H1 (cell line): ENCODE measurements at regions not wholly inside any gene's neighbourhood (a gene's known extent, or its start where the extent isn't known, plus 50 kb on each side); places are given as distances from the start of the nearest gene placed in this dataset.

Experiments
- CTCF ChIA-PET: fragments of 300-600 bp; sonication (Branson Sonifier 250); formaldehyde crosslinking; loops from one replicate; lab custom pipeline; 2021; ENCODE audit not compliant: partially characterized antibody; lab: Charles Lee
- POLR2A ChIA-PET: fragments of 300-600 bp; sonication (Branson Sonifier 250); formaldehyde crosslinking; loops from one replicate; lab custom pipeline; 2021; ENCODE audit warnings: inconsistent platforms; ENCODE audit not compliant: partially characterized antibody; lab: Charles Lee
- DNase-seq, 2 experiments: peaks; one replicate each; pipeline versions ENCODE4 v3.0.0 to v3.0.0-alpha.2; 2010 to 2022; ENCODE audit warnings: low spot score in 2 of 2, low read depth in 1 of 2, mixed read lengths in 1 of 2
- FAIRE-seq: peaks from 2 replicates; lab custom pipeline; 2011; peaks lifted over from hg19 to GRCh38; lab: Jason Lieb, UNC
- H2AFZ ChIP-seq: 2 replicates; pipeline ENCODE4 v1.8.1; 2012; ENCODE audit warnings: low read length, inconsistent platforms
- H2AK5ac ChIP-seq: 2 replicates; pipeline ENCODE4 v1.6.1; 2013; ENCODE audit warnings: low read depth, low read length
- H2BK120ac ChIP-seq: replicated peaks from 2 replicates; pipeline ENCODE3; 2013; ENCODE audit warnings: low read depth, low read length, inconsistent platforms
- H2BK12ac ChIP-seq: 2 replicates; pipeline ENCODE4 v1.6.1; 2013; ENCODE audit warnings: low read depth, low read length
- H2BK15ac ChIP-seq: 2 replicates; pipeline ENCODE4 v1.6.1; 2013; ENCODE audit warnings: low read length
- H2BK20ac ChIP-seq: 2 replicates; pipeline ENCODE4 v1.6.1; 2013; ENCODE audit warnings: low read length
- H2BK5ac ChIP-seq: 2 replicates; pipeline ENCODE4 v1.6.1; 2013; ENCODE audit warnings: low read depth, low read length
- H3K14ac ChIP-seq: 2 replicates; pipeline ENCODE4 v1.6.1; 2013; ENCODE audit warnings: inconsistent platforms; ENCODE audit not compliant: insufficient read length
- H3K18ac ChIP-seq: 2 replicates; pipeline ENCODE4 v1.6.1; 2013; ENCODE audit warnings: low read length; ENCODE audit errors: extremely low read depth
- H3K23ac ChIP-seq: 2 replicates; pipeline ENCODE4 v1.6.1; 2013; ENCODE audit warnings: inconsistent platforms; ENCODE audit not compliant: insufficient read length
- H3K23me2 ChIP-seq: 2 replicates; pipeline ENCODE4 v1.6.1; 2013; ENCODE audit warnings: low read depth, low read length
- H3K27ac ChIP-seq: 2 replicates; pipeline ENCODE4 v1.6.1; 2011; ENCODE audit warnings: low read depth, low read length, inconsistent platforms
- H3K27me3 ChIP-seq, 4 experiments: replicated peaks in 1 of 4; 1 replicate in 1 of 4; 2 replicates in 3 of 4; pipeline versions ENCODE4 v1.6.1 to v1.8.1; 2011 to 2013; ENCODE audit warnings: low read length in 3 of 4, mild to moderate bottlenecking in 3 of 4, inconsistent platforms in 2 of 4, mixed read lengths in 2 of 4, moderate library complexity in 1 of 4; ENCODE audit not compliant: control insufficient read depth in 3 of 4, insufficient read depth in 3 of 4; ENCODE audit errors: extremely low read depth in 1 of 4
- H3K36me3 ChIP-seq, 4 experiments: 2 replicates each; pipeline versions ENCODE4 v1.6.1 to v1.8.1; 2011 to 2013; ENCODE audit warnings: mild to moderate bottlenecking in 4 of 4, low read length in 3 of 4, moderate library complexity in 2 of 4, control low read depth in 1 of 4, inconsistent platforms in 1 of 4; ENCODE audit not compliant: insufficient read depth in 4 of 4, control insufficient read depth in 2 of 4
- H3K4ac ChIP-seq: replicated peaks from 2 replicates; pipeline ENCODE3; 2013; ENCODE audit warnings: low read length, low read depth, mixed read lengths, inconsistent platforms; ENCODE audit not compliant: insufficient read length
- H3K4me1 ChIP-seq, 4 experiments: replicated peaks in 1 of 4; 1 replicate in 1 of 4; 2 replicates in 3 of 4; pipeline versions ENCODE4 v1.6.1 to v1.8.1; 2011 to 2013; ENCODE audit warnings: low read length in 3 of 4, inconsistent platforms in 2 of 4, mixed read lengths in 1 of 4; ENCODE audit not compliant: insufficient read depth in 4 of 4, control insufficient read depth in 3 of 4
- H3K4me2 ChIP-seq, 2 experiments: 2 replicates each; pipeline versions ENCODE4 v1.6.1 to v1.8.1; 2011 to 2013; ENCODE audit warnings: low read depth in 2 of 2, low read length in 2 of 2, control low read depth in 1 of 2, inconsistent platforms in 1 of 2, mild to moderate bottlenecking in 1 of 2; ENCODE audit not compliant: insufficient read depth in 1 of 2
- H3K4me3 ChIP-seq, 4 experiments: fragments of 200-600, 300-600 bp in 1 of 4; sonication (generic), shearing (Covaris generic), sonication (Bioruptor Twin) in 1 of 4; 2 replicates each; pipeline versions ENCODE4 v1.5.1 to v1.8.1; 2011 to 2016; ENCODE audit warnings: low read length in 4 of 4, low read depth in 3 of 4, control low read depth in 2 of 4, inconsistent platforms in 2 of 4, mild to moderate bottlenecking in 2 of 4, mixed read lengths in 1 of 4, moderate library complexity in 1 of 4; ENCODE audit not compliant: insufficient read depth in 2 of 4; ENCODE audit errors: extremely low read depth in 1 of 4
- H3K56ac ChIP-seq: replicated peaks from 2 replicates; pipeline ENCODE3; 2013; ENCODE audit warnings: low read depth, mild to moderate bottlenecking, mixed read lengths, low read length, inconsistent platforms; ENCODE audit not compliant: insufficient read length
- H3K79me1 ChIP-seq: 2 replicates; pipeline ENCODE4 v1.6.1; 2013; ENCODE audit warnings: low read depth, low read length, control low read depth
- H3K79me2 ChIP-seq, 2 experiments: 2 replicates each; pipeline versions ENCODE4 v1.6.1 to v1.8.1; 2012 to 2013; ENCODE audit warnings: low read length in 2 of 2, mild to moderate bottlenecking in 2 of 2, inconsistent platforms in 1 of 2; ENCODE audit not compliant: insufficient read depth in 2 of 2, control insufficient read depth in 1 of 2
- H3K9ac ChIP-seq, 4 experiments: replicated peaks in 1 of 4; 1 replicate in 1 of 4; 2 replicates in 3 of 4; pipeline versions ENCODE4 v1.6.1 to v1.8.1; 2011 to 2013; ENCODE audit warnings: low read depth in 3 of 4, low read length in 3 of 4, control low read depth in 2 of 4, mild to moderate bottlenecking in 2 of 4, moderate library complexity in 2 of 4, inconsistent platforms in 1 of 4; ENCODE audit errors: extremely low read depth in 1 of 4
- H3K9me3 ChIP-seq, 2 experiments: 2 replicates each; pipeline versions ENCODE4 v1.6.1 to v1.8.1; 2012 to 2013; ENCODE audit warnings: mild to moderate bottlenecking in 2 of 2, moderate library complexity in 2 of 2, control low read depth in 1 of 2, inconsistent platforms in 1 of 2, low read depth in 1 of 2, low read length in 1 of 2, mixed read lengths in 1 of 2; ENCODE audit not compliant: insufficient read depth in 2 of 2
- H4K20me1 ChIP-seq, 2 experiments: replicated peaks in 1 of 2; 2 replicates each; pipeline versions ENCODE3 to v1.8.1; 2011 to 2013; ENCODE audit warnings: inconsistent platforms in 2 of 2, low read length in 2 of 2, mild to moderate bottlenecking in 1 of 2; ENCODE audit not compliant: insufficient read depth in 2 of 2, control insufficient read depth in 1 of 2
- H4K5ac ChIP-seq: 2 replicates; pipeline ENCODE4 v1.6.1; 2013; ENCODE audit warnings: low read length, low read depth, mixed read lengths, inconsistent platforms; ENCODE audit not compliant: insufficient read length
- H4K8ac ChIP-seq: 2 replicates; pipeline ENCODE4 v1.8.0; 2013; ENCODE audit warnings: mild to moderate bottlenecking, moderate library complexity, low read length, inconsistent platforms; ENCODE audit not compliant: insufficient read depth; ENCODE audit errors: extremely low read depth
- H4K91ac ChIP-seq: replicated peaks from 2 replicates; pipeline ENCODE3; 2013; ENCODE audit warnings: low read length, mixed read lengths, inconsistent platforms; ENCODE audit not compliant: insufficient read length
- ATF3 ChIP-seq: IDR thresholded peaks from 2 replicates; pipeline ENCODE4 v1.6.1; 2011; ENCODE audit warnings: low read depth, mild to moderate bottlenecking, low read length; ENCODE audit not compliant: insufficient read depth
- CBX5 ChIP-seq: fragments of 300-800, 300-1000 bp; sonication (generic); IDR thresholded peaks from 2 replicates; pipeline ENCODE4 v1.7.1; 2016; ENCODE audit warnings: antibody characterized with exemption, low read length, low read depth
- CEBPB ChIP-seq: IDR thresholded peaks from 2 replicates; pipeline ENCODE4 v1.6.1; 2012; ENCODE audit warnings: low read depth, low read length
- CHD1 ChIP-seq: IDR thresholded peaks from 2 replicates; pipeline ENCODE4 v1.6.1; 2012; ENCODE audit warnings: low read depth, low read length, improper control_type of control experiment
- E2F6 ChIP-seq: IDR thresholded peaks from 2 replicates; pipeline ENCODE4 v1.6.1; 2012; ENCODE audit warnings: inconsistent platforms
- GTF2F1 ChIP-seq: IDR thresholded peaks from 2 replicates; pipeline ENCODE4 v1.6.1; 2012; ENCODE audit warnings: low read depth, low read length, improper control_type of control experiment, borderline replicate concordance
- HDAC2 ChIP-seq, 2 experiments: fragments of 300-600 bp in 1 of 2; sonication (generic) in 1 of 2; IDR thresholded peaks; 2 replicates each; pipeline ENCODE4 v1.6.1; 2011 to 2012; ENCODE audit warnings: low read depth in 2 of 2, low read length in 2 of 2, mild to moderate bottlenecking in 2 of 2, moderate library complexity in 2 of 2, borderline replicate concordance in 1 of 2, inconsistent platforms in 1 of 2
- HDAC6 ChIP-seq: IDR thresholded peaks from one replicate; pipeline ENCODE4 v1.7.1; 2012; ENCODE audit warnings: low read depth, mild to moderate bottlenecking, inconsistent platforms, low read length, moderate library complexity
- JUN ChIP-seq: IDR thresholded peaks from 2 replicates; pipeline ENCODE4 v1.6.1; 2011; ENCODE audit warnings: low read depth, mild to moderate bottlenecking, improper control_type of control experiment, low read length
- JUND ChIP-seq: IDR thresholded peaks from 2 replicates; pipeline ENCODE4 v1.6.1; 2011; ENCODE audit warnings: mild to moderate bottlenecking, improper control_type of control experiment, low read length
- KDM5A ChIP-seq: fragments of 200-600 bp; IDR thresholded peaks from 2 replicates; pipeline ENCODE4 v1.7.1; 2012; ENCODE audit warnings: mild to moderate bottlenecking, low read length, inconsistent platforms, mixed read lengths
- RBBP5 ChIP-seq: IDR thresholded peaks from 2 replicates; pipeline ENCODE4 v1.7.1; 2012; ENCODE audit warnings: low read depth, mild to moderate bottlenecking, inconsistent platforms, low read length, moderate library complexity, borderline replicate concordance
- RFX5 ChIP-seq: IDR thresholded peaks from 2 replicates; pipeline ENCODE4 v1.6.1; 2011; ENCODE audit warnings: low read depth, low read length, improper control_type of control experiment, borderline replicate concordance
- SIX5 ChIP-seq: IDR thresholded peaks from 2 replicates; pipeline ENCODE4 v1.6.1; 2011; ENCODE audit warnings: mild to moderate bottlenecking, low read depth, low read length
- WGBS, 2 experiments: shearing (Covaris generic) in 1 of 2; methylation state at CpG; one replicate each; pipeline versions ENCODE4 v1.1.6 to v1.1.7; 2013 to 2015; ENCODE audit warnings: low lambda C conversion rate in 2 of 2, mixed read lengths in 2 of 2, inconsistent platforms in 1 of 2, low coverage in 1 of 2, missing lambda C conversion rate in 1 of 2; ENCODE audit not compliant: insufficient replicate concordance in 2 of 2, insufficient coverage in 1 of 2, insufficient read length in 1 of 2; ENCODE audit errors: extremely low coverage in 1 of 2, missing lambda C conversion rate in 1 of 2; 5-methylcytosine and 5-hydroxymethylcytosine counted together

- Histone ChIP-seq H4K20me1 (no peaks in the 10 kb centered on the region), H4K8ac (no peak overlapping the region), H3K27ac (no peak overlapping the region), H3K23ac (no peak overlapping the region), H3K9ac (no peak overlapping the region), H3K4me3 (no peak overlapping the region), H4K91ac (no peak overlapping the region), H2BK120ac (no peak overlapping the region), H2BK15ac (no peak overlapping the region), H3K18ac (no peak overlapping the region), H3K9me3 (no peaks in the 10 kb centered on the region), H3K36me3 (no peaks in the 10 kb centered on the region), H3K79me1 (no peaks in the 10 kb centered on the region), H2BK5ac (no peak overlapping the region), H3K79me2 (no peaks in the 10 kb centered on the region), H2BK12ac (no peak overlapping the region), H3K56ac (no peak overlapping the region), H3K4ac (no peak overlapping the region), H3K14ac (no peak overlapping the region), H2AFZ (no peak overlapping the region), H4K5ac (no peak overlapping the region), H2BK20ac (no peak overlapping the region), H2AK5ac (no peak overlapping the region), H3K4me1 (peaks cover 0 to 7% (median 0%) of the 10 kb centered on the region in 4 experiments; a peak in 1 of 7 replicates), H3K23me2 (no peaks in the 10 kb centered on the region), H3K27me3 (no peaks in the 10 kb centered on the region), H3K4me2 (no peak overlapping the region)
- FAIRE-seq (no peak), DNase-seq (no peak)
- 85% methylated on average over 2 of the region's 2 CpGs; no CpG with 5 or more reads in 1 of the 2 experiments for WGBS, 2 experiments
- CTCF ChIA-PET: interaction anchor here (1.6 kb wide), 1 partner anchor 47 kb away, joined by 3 read pairs; no protein-coding TSS in a partner anchor
- POLR2A ChIA-PET: no interaction called here
- TF ChIP-seq JUND (no peak), KDM5A (no peak), CHD1 (no peak), RFX5 (no peak), SIX5 (no peak), GTF2F1 (no peak), HDAC6 (no peak), CBX5 (no peak), ATF3 (no peak), HDAC2 (IDR thresholded peaks at IDR 0.05; ENCODE audit: borderline replicate concordance in 1 of 2, low read depth in 2 of 2, low read length in 2 of 2) (no peak), JUN (no peak), CEBPB (no peak), RBBP5 (no peak), E2F6 (no peak)
These were observed 75.2 kb upstream of the GRM7 start for GRCh38 chr3:6785726-6786125.
